IMR-90 (cell line): ENCODE measurements at regions not wholly inside any gene's neighbourhood (a gene's known extent, or its start where the extent isn't known, plus 50 kb on each side); places are given as distances from the start of the nearest gene placed in this dataset.

Source experiments
- ATAC-seq: fragments of 200-7000 bp; cut with Tn5 transposase; 2 replicates; pipeline ENCODE4 v1.9.1; 2020; ENCODE audit warnings: low read depth, mild to moderate bottlenecking, moderate library complexity
- BruUV-seq: library from RNA; stranded (reverse); fragments of 400-500 nt; replicated peaks from 2 replicates; lab custom pipeline; 2021; lab: Mats Ljungman, UMichigan
- CTCF ChIA-PET: fragments of 300-600 bp; formaldehyde crosslinking; extraction: SDS; loops from one replicate; lab custom pipeline; 2021; ENCODE audit warnings: antibody characterized with exemption; lab: Yijun Ruan, JAX
- POLR2A ChIA-PET: fragments of 300-600 bp; sonication (Branson Sonifier 250); formaldehyde crosslinking; loops from one replicate; lab custom pipeline; 2022; ENCODE audit warnings: antibody characterized with exemption; ENCODE audit not compliant: unreplicated experiment; lab: Charles Lee
- DNase-seq: peaks from one replicate; pipeline ENCODE4 v3.0.0; 2013
- H2AFZ ChIP-seq: replicated peaks from 2 replicates; pipeline ENCODE3; 2013; ENCODE audit warnings: low read length, mild to moderate bottlenecking; ENCODE audit not compliant: poor library complexity
- H2AK5ac ChIP-seq: 2 replicates; pipeline ENCODE4 v1.6.1; 2013; ENCODE audit warnings: low read depth, low read length, inconsistent platforms
- H2AK9ac ChIP-seq: replicated peaks from 2 replicates; pipeline ENCODE3; 2013; ENCODE audit warnings: mild to moderate bottlenecking, low read depth, low read length, moderate library complexity; ENCODE audit not compliant: poor library complexity
- H2BK120ac ChIP-seq: 2 replicates; pipeline ENCODE4 v1.6.1; 2013; ENCODE audit warnings: low read depth, low read length, inconsistent platforms
- H2BK15ac ChIP-seq: 3 replicates; pipeline ENCODE4 v1.6.1; 2013; ENCODE audit warnings: low read depth, low read length, inconsistent platforms
- H2BK20ac ChIP-seq: 2 replicates; pipeline ENCODE4 v1.6.1; 2013; ENCODE audit warnings: low read depth, mild to moderate bottlenecking, inconsistent platforms, low read length, moderate library complexity
- H2BK5ac ChIP-seq: 2 replicates; pipeline ENCODE4 v1.6.1; 2013; ENCODE audit warnings: mild to moderate bottlenecking, low read depth, low read length, inconsistent platforms; ENCODE audit not compliant: poor library complexity, severe bottlenecking
- H3K14ac ChIP-seq: replicated peaks from 2 replicates; pipeline ENCODE4 v1.6.1; 2013; ENCODE audit warnings: low read depth, low read length, inconsistent platforms
- H3K18ac ChIP-seq: 2 replicates; pipeline ENCODE4 v1.6.1; 2013; ENCODE audit warnings: low read depth, low read length, control low read depth
- H3K23ac ChIP-seq: 2 replicates; pipeline ENCODE4 v1.6.1; 2013; ENCODE audit warnings: low read depth, low read length, inconsistent platforms
- H3K27ac ChIP-seq: 2 replicates; pipeline ENCODE4 v1.5.1; 2013; ENCODE audit warnings: mild to moderate bottlenecking, control low read depth, low read length; ENCODE audit not compliant: insufficient read depth
- H3K27me3 ChIP-seq: 2 replicates; pipeline ENCODE4 v1.6.1; 2013; ENCODE audit warnings: low read length; ENCODE audit not compliant: control insufficient read depth, insufficient read depth
- H3K36me3 ChIP-seq: 2 replicates; pipeline ENCODE4 v1.6.1; 2013; ENCODE audit warnings: low read length, mixed read lengths; ENCODE audit not compliant: control insufficient read depth, insufficient read depth
- H3K4ac ChIP-seq: 2 replicates; pipeline ENCODE4 v1.6.1; 2013; ENCODE audit warnings: low read depth, low read length, inconsistent platforms
- H3K4me1 ChIP-seq: 2 replicates; pipeline ENCODE4 v1.6.1; 2013; ENCODE audit warnings: low read length, mixed read lengths; ENCODE audit not compliant: control insufficient read depth, insufficient read depth
- H3K4me2 ChIP-seq: 2 replicates; pipeline ENCODE4 v1.6.1; 2013; ENCODE audit warnings: low read depth, mild to moderate bottlenecking, control low read depth, low read length, moderate library complexity
- H3K4me3 ChIP-seq: 2 replicates; pipeline ENCODE4 v1.5.1; 2013; ENCODE audit warnings: low read depth, mild to moderate bottlenecking, control low read depth, low read length, moderate library complexity; ENCODE audit not compliant: insufficient read depth
- H3K56ac ChIP-seq: 2 replicates; pipeline ENCODE4 v1.6.1; 2013; ENCODE audit warnings: low read length, inconsistent platforms; ENCODE audit not compliant: insufficient read depth; ENCODE audit errors: extremely low read depth
- H3K79me1 ChIP-seq, 2 experiments: 2 replicates each; pipeline ENCODE4 v1.6.1; 2013; ENCODE audit warnings: low read length in 2 of 2, inconsistent platforms in 1 of 2, low read depth in 1 of 2
- H3K9ac ChIP-seq: 2 replicates; pipeline ENCODE4 v1.6.1; 2013; ENCODE audit warnings: low read depth, low read length, control low read depth
- H3K9me1 ChIP-seq: 2 replicates; pipeline ENCODE4 v1.6.1; 2013; ENCODE audit warnings: low read length, inconsistent platforms; ENCODE audit not compliant: insufficient read depth
- H3K9me3 ChIP-seq: 2 replicates; pipeline ENCODE4 v1.6.1; 2013; ENCODE audit warnings: low read length; ENCODE audit not compliant: control insufficient read depth, insufficient read depth
- H4K20me1 ChIP-seq: 2 replicates; pipeline ENCODE4 v1.6.1; 2013; ENCODE audit warnings: low read length, inconsistent platforms; ENCODE audit not compliant: insufficient read depth
- H4K5ac ChIP-seq: 2 replicates; pipeline ENCODE4 v1.6.1; 2013; ENCODE audit warnings: mild to moderate bottlenecking, low read depth, low read length, control low read depth
- H4K8ac ChIP-seq, 2 experiments: 2 replicates each; pipeline ENCODE4 v1.6.1; 2013; ENCODE audit warnings: low read depth in 2 of 2, low read length in 2 of 2, control low read depth in 1 of 2, inconsistent platforms in 1 of 2
- H4K91ac ChIP-seq: 2 replicates; pipeline ENCODE4 v1.6.1; 2013; ENCODE audit warnings: low read depth, low read length, inconsistent platforms; ENCODE audit not compliant: insufficient read depth
- BHLHE40 ChIP-seq: fragments of 150-350 bp; IDR thresholded peaks from 2 replicates; pipeline ENCODE4 v1.6.1; 2016; ENCODE audit warnings: mild to moderate bottlenecking, low read depth, low read length
- CEBPB ChIP-seq: IDR thresholded peaks from 2 replicates; pipeline ENCODE4 v1.6.1; 2012; ENCODE audit warnings: low read depth, low read length, improper control_type of control experiment
- CHD1 ChIP-seq: IDR thresholded peaks from 2 replicates; pipeline ENCODE4 v1.6.1; 2012; ENCODE audit warnings: low read depth, low read length, improper control_type of control experiment
- CTCF ChIP-seq: conservative IDR thresholded peaks from 2 replicates; pipeline ENCODE4 v1.5.1; 2012; ENCODE audit warnings: mild to moderate bottlenecking, low read depth, low read length, improper control_type of control experiment
- ELK1 ChIP-seq: fragments of 150-350 bp; IDR thresholded peaks from 2 replicates; pipeline ENCODE4 v1.6.1; 2016; ENCODE audit warnings: low read depth, mild to moderate bottlenecking, low read length, moderate library complexity, borderline replicate concordance
- FOS ChIP-seq: fragments of 150-350 bp; IDR thresholded peaks from 2 replicates; pipeline ENCODE4 v1.6.1; 2016; ENCODE audit warnings: low read depth, low read length
- MAFK ChIP-seq: IDR thresholded peaks from 2 replicates; pipeline ENCODE4 v1.6.1; 2012; ENCODE audit warnings: low read depth, low read length, improper control_type of control experiment
- NFE2L2 ChIP-seq: fragments of 150-350 bp; IDR thresholded peaks from 2 replicates; pipeline ENCODE4 v1.6.1; 2016; ENCODE audit warnings: low read depth, mild to moderate bottlenecking, low read length
- WGBS, 2 experiments: methylation state at CpG; one replicate each; pipeline versions ENCODE4 v1.1.5 to v1.1.7; 2013; ENCODE audit warnings: missing lambda C conversion rate in 2 of 2; ENCODE audit not compliant: insufficient read length in 1 of 2; ENCODE audit errors: extremely low coverage in 2 of 2; 5-methylcytosine and 5-hydroxymethylcytosine counted together
- dilution Hi-C: fragments of 300-500 bp; cut with HindIII; formaldehyde crosslinking; loops from one replicate; pipeline ENCODE4 v1.14.3; 2018; ENCODE audit warnings: low sequenced_read_pairs; ENCODE audit not compliant: unreplicated experiment
- in situ Hi-C: fragments of 300-500 bp; cut with MboI; formaldehyde crosslinking; loops from 3 replicates; pipeline ENCODE4 v1.14.3; 2019; ENCODE audit warnings: low sequenced_read_pairs, inconsistent platforms, mixed read lengths
- intact Hi-C: fragments of 100-400 bp; cut with micrococcal nuclease; formaldehyde crosslinking; loops from 2 replicates; pipeline ENCODE4 v1.10.0; 2022

- dilution Hi-C loops, result no loop called here
- H4K20me1 ChIP-seq, result no peaks in the 10 kb centered on the region
- ATAC-seq (no peak), DNase-seq (no peak)
- H2BK15ac ChIP-seq, result no peak overlapping the region
- no peaks in the 10 kb centered on the region for H3K4me1 ChIP-seq
- H3K18ac ChIP-seq, result no peak overlapping the region
- H4K5ac ChIP-seq, result no peak overlapping the region
- no peak overlapping the region for H4K8ac ChIP-seq
- no peak overlapping the region for H2AK9ac ChIP-seq
- peaks cover 22% of the 10 kb centered on the region for H3K9me3 ChIP-seq
- no peak overlapping the region for H2AFZ ChIP-seq
- no peak overlapping the region for H3K4me2 ChIP-seq
- no peak overlapping the region for H3K56ac ChIP-seq
- H2BK5ac ChIP-seq, result no peak overlapping the region
- no peaks in the 10 kb centered on the region for H3K27me3 ChIP-seq
- H4K91ac ChIP-seq, result no peak overlapping the region
- no peak overlapping the region for H3K9ac ChIP-seq
- intact Hi-C loops, result no loop called here
- TF ChIP-seq FOS, result no peak
- TF ChIP-seq MAFK, result no peak
- no peak for TF ChIP-seq CEBPB
- no peak for TF ChIP-seq CTCF
- no peak for TF ChIP-seq ELK1
- TF ChIP-seq BHLHE40, result no peak
- TF ChIP-seq CHD1, result no peak
- no peak for TF ChIP-seq NFE2L2
- H3K9me1 ChIP-seq, result no peaks in the 10 kb centered on the region
- H3K14ac ChIP-seq, result no peak overlapping the region
- no TSS peak for BruUV-seq
- H2BK20ac ChIP-seq, result no peak overlapping the region
- H3K4ac ChIP-seq, result no peak overlapping the region
- WGBS, 2 experiments, result 73% methylated on average over 2 of the region's 4 CpGs; no CpG with 5 or more reads in 1 of the 2 experiments
- no peak overlapping the region for H3K27ac ChIP-seq
- no peak overlapping the region for H2AK5ac ChIP-seq
- ChIA-PET CTCF (no interaction called here), POLR2A (no interaction called here)
- no peaks in the 10 kb centered on the region for H3K79me1 ChIP-seq
- H3K4me3 ChIP-seq, result no peak overlapping the region
- H3K23ac ChIP-seq, result no peak overlapping the region
- H2BK120ac ChIP-seq, result no peak overlapping the region
- H3K36me3 ChIP-seq, result no peaks in the 10 kb centered on the region
- in situ Hi-C loops, result no loop called here
Measured at GRCh38 chr7:159215076-159215475, 70.4 kb upstream of the VIPR2 start.
